Stomach (tissue), 8 donors: ENCODE measurements at regions not wholly inside any gene's neighbourhood (a gene's known extent, or its start where the extent isn't known, plus 50 kb on each side); places are given as distances from the start of the nearest gene placed in this dataset.

Source experiments
- DNase-seq, 2 donors: peaks; one replicate each; pipeline versions ENCODE4 v3.0.0 to v3.0.0-alpha.2; 2013 to 2019
- H3K27ac ChIP-seq, 5 donors: fragments of 200-600 bp in 4 of 5; sonication (generic) in 4 of 5; one replicate each; pipeline ENCODE4 v1.5.1; 2013 to 2019; ENCODE audit warnings: mild to moderate bottlenecking in 1 of 5, moderate library complexity in 1 of 5
- H3K27me3 ChIP-seq, 3 donors: fragments of 200-600 bp; sonication (generic); one replicate each; pipeline ENCODE4 v1.5.1; 2017 to 2019; ENCODE audit warnings: mixed run types in 1 of 3
- H3K36me3 ChIP-seq, 4 donors: fragments of 200-600 bp; sonication (generic); 1 replicate in 3 of 4; 2 replicates in 1 of 4; pipeline ENCODE4 v1.5.1; 2016 to 2019
- H3K4me1 ChIP-seq, 4 donors: fragments of 200-600 bp; sonication (generic); one replicate each; pipeline ENCODE4 v1.5.1; 2016 to 2019
- H3K4me3 ChIP-seq, 4 donors: fragments of 200-600 bp; sonication (generic) in 3 of 4; one replicate each; pipeline ENCODE4 v1.5.1; 2016 to 2019; ENCODE audit warnings: mild to moderate bottlenecking in 1 of 4
- H3K9me3 ChIP-seq, 4 donors: fragments of 200-600 bp; sonication (generic); one replicate each; pipeline ENCODE4 v1.5.1; 2016 to 2019
- EP300 ChIP-seq: sonication (generic); formaldehyde crosslinking; IDR thresholded peaks from one replicate; pipeline ENCODE4 v1.6.1; 2017; ENCODE audit warnings: antibody characterized with exemption
- POLR2A ChIP-seq, 4 donors: fragments of 450-650 bp; IDR thresholded peaks; one replicate each; pipeline ENCODE4 v1.6.1; 2016; ENCODE audit warnings: antibody characterized with exemption in 4 of 4, control low read depth in 2 of 4, mild to moderate bottlenecking in 1 of 4, moderate library complexity in 1 of 4
- POLR2AphosphoS5 ChIP-seq, 3 donors: sonication (generic); formaldehyde crosslinking; IDR thresholded peaks; one replicate each; pipeline ENCODE4 v1.6.1; 2016; ENCODE audit warnings: antibody characterized with exemption in 3 of 3
- WGBS, 5 donors: extraction: QIAGEN DNeasy Blood & Tissue Kit in 3 of 5; methylation state at CpG; one replicate each; pipeline versions ENCODE4 v1.1.5 to v1.1.7; 2013 to 2018; 5-methylcytosine and 5-hydroxymethylcytosine counted together
- intact Hi-C: fragments of 100-400 bp; cut with DNase I; formaldehyde crosslinking; loops from one replicate; pipeline ENCODE4 v1.15.1; 2023; ENCODE audit warnings: low total_unique reads
- small RNA-seq, 4 donors: library from RNA; depleted of rRNA; stranded (forward); fragments of <200 nt; gene quantifications; one replicate each; pipeline ENCODE3, GENCODE V24; 2016
- TF ChIP-seq, protein P1 (sequence below), 7 experiments: fragments of 450-650 bp in 4 of 7; fragments of 200-600 bp in 3 of 7; sonication (generic) in 3 of 7; IDR thresholded peaks; one replicate each; pipeline ENCODE4 v1.5.1; 2016 to 2019; ENCODE audit warnings: antibody characterized with exemption in 7 of 7, control low read depth in 2 of 7, mild to moderate bottlenecking in 1 of 7
- donor health status: healthy with polysubstance abuse.
- donor health status: Bipolar disorder and iron deficiency.
- donor health status: healthy.

DNA sequence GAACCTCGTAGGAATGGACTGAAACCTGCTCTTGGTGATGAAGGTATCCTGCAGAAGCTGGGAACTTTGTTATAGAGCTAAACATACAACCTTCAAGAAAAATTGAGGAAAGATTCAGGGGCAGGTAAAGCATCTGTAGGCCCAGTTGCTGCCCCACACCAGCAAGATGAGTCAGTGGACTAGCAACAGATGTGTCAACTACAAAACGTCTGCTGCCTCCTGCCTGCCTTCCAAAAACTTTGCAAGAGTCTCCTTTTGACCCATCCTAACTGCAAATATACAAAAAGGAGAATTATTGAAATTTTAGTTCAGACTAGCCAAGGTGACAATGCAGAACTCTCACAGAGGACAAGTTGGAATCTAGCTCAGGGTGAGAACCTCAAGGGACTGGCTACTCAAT, 60.9 kb upstream of the TMTC1 start:
- no peak for DNase-seq
- WGBS, 5 donors = 39 to 52% (median 45%) methylated on average over 2 of the region's 2 CpGs
- no peaks in the 10 kb centered on the region for H3K4me1 ChIP-seq
- TF ChIP-seq POLR2AphosphoS5 (IDR thresholded peaks at IDR 0.05) = no peak
- TF ChIP-seq EP300 = no peak
- TF ChIP-seq POLR2A (IDR thresholded peaks at IDR 0.05) = no peak
- TF ChIP-seq, protein P1, sequence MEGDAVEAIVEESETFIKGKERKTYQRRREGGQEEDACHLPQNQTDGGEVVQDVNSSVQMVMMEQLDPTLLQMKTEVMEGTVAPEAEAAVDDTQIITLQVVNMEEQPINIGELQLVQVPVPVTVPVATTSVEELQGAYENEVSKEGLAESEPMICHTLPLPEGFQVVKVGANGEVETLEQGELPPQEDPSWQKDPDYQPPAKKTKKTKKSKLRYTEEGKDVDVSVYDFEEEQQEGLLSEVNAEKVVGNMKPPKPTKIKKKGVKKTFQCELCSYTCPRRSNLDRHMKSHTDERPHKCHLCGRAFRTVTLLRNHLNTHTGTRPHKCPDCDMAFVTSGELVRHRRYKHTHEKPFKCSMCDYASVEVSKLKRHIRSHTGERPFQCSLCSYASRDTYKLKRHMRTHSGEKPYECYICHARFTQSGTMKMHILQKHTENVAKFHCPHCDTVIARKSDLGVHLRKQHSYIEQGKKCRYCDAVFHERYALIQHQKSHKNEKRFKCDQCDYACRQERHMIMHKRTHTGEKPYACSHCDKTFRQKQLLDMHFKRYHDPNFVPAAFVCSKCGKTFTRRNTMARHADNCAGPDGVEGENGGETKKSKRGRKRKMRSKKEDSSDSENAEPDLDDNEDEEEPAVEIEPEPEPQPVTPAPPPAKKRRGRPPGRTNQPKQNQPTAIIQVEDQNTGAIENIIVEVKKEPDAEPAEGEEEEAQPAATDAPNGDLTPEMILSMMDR (IDR thresholded peaks at IDR 0.05) = no peak
- intact Hi-C loops = no loop called here
- H3K27ac ChIP-seq = no peak overlapping the region
- H3K9me3 ChIP-seq = peaks cover 0 to 16% (median 10%) of the 10 kb centered on the region in 4 donors
- H3K36me3 ChIP-seq = no peaks in the 10 kb centered on the region
- no peak overlapping the region for H3K4me3 ChIP-seq
- no peaks in the 10 kb centered on the region for H3K27me3 ChIP-seq

GRCh38 chr12:29843036-29843435, 59.3 kb upstream of the TMTC1 start:
- no peaks in the 10 kb centered on the region for H3K27me3 ChIP-seq
- no peaks in the 10 kb centered on the region for H3K36me3 ChIP-seq
- H3K4me3 ChIP-seq = no peak overlapping the region
- H3K27ac ChIP-seq = no peak overlapping the region
- H3K9me3 ChIP-seq = peaks cover 0 to 20% (median 13%) of the 10 kb centered on the region in 4 donors
- no peaks in the 10 kb centered on the region for H3K4me1 ChIP-seq
- intact Hi-C loops = no loop called here
- TF ChIP-seq POLR2AphosphoS5 (IDR thresholded peaks at IDR 0.05) (no peak), EP300 (no peak), POLR2A (IDR thresholded peaks at IDR 0.05) (no peak)
- TF ChIP-seq, protein P1 (IDR thresholded peaks at IDR 0.05) = no peak
- no peak for DNase-seq

DNA sequence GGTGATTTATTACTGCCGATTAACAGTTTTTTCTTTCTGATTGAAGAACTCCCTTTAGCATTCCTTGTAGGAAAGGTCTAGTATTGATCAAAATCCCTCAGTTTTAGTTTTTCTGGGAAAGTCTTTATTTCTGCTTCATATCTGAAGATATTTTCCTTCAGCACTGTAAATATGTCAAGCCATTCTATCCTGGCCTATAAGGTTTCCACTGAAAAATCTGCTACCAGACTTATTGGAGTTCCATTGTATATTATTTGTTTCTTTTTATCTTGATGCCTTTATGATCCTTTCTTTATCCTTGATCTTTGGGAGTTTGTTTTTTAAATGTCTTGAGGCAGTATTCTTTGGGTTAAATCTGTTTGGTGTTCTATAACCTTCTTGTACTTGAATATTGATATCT, 55.0 kb upstream of the TMTC1 start:
- Histone ChIP-seq H3K27me3 (no peaks in the 10 kb centered on the region), H3K9me3 (peaks cover 0 to 28% (median 13%) of the 10 kb centered on the region in 4 donors), H3K27ac (no peak overlapping the region), H3K4me1 (no peaks in the 10 kb centered on the region), H3K4me3 (no peak overlapping the region), H3K36me3 (no peaks in the 10 kb centered on the region)
- intact Hi-C loops = no loop called here
- no peak for DNase-seq
- no peak for TF ChIP-seq EP300
- TF ChIP-seq, protein P1 (IDR thresholded peaks at IDR 0.05) = no peak
- WGBS, 5 donors = 91 to 98% (median 93%) methylated on average over 1 of the region's 1 CpG

Small RNA genes in the stretch of these regions (small RNA-seq; reads per million reads assigned to genes)
- gene AC023511.2 = 0 reads per million in 4 donors
- gene RNA5SP356 = 0 to 0.07 (median 0) reads per million in 4 donors
